GM23248 (cell line): ENCODE measurements at regions not wholly inside any gene's neighbourhood (a gene's known extent, or its start where the extent isn't known, plus 50 kb on each side); places are given as distances from the start of the nearest gene placed in this dataset.

Experiments used
- EZH2 ChIP-seq: fragments of 200-600 bp; sonication (generic); IDR thresholded peaks from 2 replicates; pipeline ENCODE4 v1.6.1; 2018; ENCODE audit warnings: antibody characterized with exemption, mild to moderate bottlenecking; ENCODE audit not compliant: insufficient read depth, poor library complexity, severe bottlenecking
- EZH2phosphoT487 ChIP-seq: fragments of 200-600 bp; sonication (generic); IDR thresholded peaks from 2 replicates; pipeline ENCODE4 v1.6.1; 2018; ENCODE audit warnings: antibody characterized with exemption, moderate library complexity, mild to moderate bottlenecking, low read depth; ENCODE audit not compliant: insufficient read depth

- no peak for TF ChIP-seq EZH2
- TF ChIP-seq EZH2phosphoT487: no peak
Observed at GRCh38 chr16:64403352-64403751, 718.5 kb downstream of the CDH11 start.
